ENCODE measurements at regions not wholly inside any gene's neighbourhood (a gene's known extent, or its start where the extent isn't known, plus 50 kb on each side); places are given as distances from the start of the nearest gene placed in this dataset.

DNA sequence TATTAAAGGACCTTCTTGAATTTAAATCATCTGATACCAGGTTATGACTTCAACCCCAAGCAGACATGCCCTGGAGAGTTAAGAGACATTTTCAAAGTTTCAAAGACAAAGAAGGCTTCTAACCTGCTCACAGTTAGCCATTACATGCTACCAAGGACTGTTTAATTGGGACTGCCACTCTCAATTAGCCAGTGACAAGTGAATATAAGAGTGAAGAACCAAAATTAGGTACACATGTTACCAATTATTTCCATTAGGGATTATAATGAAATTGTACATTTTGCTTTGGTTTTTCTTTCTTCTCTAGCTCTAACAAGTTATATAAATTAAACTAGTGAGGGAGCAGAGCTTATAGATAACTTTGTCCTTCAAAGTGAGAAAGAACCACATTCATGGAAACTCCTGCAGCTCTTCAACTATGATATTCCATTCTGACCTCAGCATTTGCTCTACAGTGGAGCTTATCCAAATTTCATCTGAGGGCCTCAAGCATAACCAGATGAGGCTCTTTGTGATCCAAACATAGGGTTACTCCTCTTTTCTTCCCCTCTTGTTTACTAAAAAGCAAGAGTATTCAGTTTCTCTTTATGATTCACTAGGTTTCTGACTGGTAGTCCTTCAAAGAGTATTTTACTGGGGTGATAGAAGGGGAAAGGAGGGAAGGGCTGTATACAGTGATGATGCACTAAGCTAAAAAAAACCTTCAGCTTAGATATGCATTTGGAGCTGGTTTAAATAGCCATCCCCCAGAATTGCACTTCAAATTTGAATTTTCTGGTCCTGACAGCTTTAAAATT lies 91.3 kb downstream of the DUSP6 start:
- TF ChIP-seq, protein P1, sequence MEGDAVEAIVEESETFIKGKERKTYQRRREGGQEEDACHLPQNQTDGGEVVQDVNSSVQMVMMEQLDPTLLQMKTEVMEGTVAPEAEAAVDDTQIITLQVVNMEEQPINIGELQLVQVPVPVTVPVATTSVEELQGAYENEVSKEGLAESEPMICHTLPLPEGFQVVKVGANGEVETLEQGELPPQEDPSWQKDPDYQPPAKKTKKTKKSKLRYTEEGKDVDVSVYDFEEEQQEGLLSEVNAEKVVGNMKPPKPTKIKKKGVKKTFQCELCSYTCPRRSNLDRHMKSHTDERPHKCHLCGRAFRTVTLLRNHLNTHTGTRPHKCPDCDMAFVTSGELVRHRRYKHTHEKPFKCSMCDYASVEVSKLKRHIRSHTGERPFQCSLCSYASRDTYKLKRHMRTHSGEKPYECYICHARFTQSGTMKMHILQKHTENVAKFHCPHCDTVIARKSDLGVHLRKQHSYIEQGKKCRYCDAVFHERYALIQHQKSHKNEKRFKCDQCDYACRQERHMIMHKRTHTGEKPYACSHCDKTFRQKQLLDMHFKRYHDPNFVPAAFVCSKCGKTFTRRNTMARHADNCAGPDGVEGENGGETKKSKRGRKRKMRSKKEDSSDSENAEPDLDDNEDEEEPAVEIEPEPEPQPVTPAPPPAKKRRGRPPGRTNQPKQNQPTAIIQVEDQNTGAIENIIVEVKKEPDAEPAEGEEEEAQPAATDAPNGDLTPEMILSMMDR (IDR thresholded peaks at IDR 0.05): no peak
- TF ChIP-seq POLR2A (IDR thresholded peaks at IDR 0.05; ENCODE audit: low read length): no peak
